ENCODE measurements at regions not wholly inside any gene's neighbourhood (a gene's known extent, or its start where the extent isn't known, plus 50 kb on each side); places are given as distances from the start of the nearest gene placed in this dataset.

DNA sequence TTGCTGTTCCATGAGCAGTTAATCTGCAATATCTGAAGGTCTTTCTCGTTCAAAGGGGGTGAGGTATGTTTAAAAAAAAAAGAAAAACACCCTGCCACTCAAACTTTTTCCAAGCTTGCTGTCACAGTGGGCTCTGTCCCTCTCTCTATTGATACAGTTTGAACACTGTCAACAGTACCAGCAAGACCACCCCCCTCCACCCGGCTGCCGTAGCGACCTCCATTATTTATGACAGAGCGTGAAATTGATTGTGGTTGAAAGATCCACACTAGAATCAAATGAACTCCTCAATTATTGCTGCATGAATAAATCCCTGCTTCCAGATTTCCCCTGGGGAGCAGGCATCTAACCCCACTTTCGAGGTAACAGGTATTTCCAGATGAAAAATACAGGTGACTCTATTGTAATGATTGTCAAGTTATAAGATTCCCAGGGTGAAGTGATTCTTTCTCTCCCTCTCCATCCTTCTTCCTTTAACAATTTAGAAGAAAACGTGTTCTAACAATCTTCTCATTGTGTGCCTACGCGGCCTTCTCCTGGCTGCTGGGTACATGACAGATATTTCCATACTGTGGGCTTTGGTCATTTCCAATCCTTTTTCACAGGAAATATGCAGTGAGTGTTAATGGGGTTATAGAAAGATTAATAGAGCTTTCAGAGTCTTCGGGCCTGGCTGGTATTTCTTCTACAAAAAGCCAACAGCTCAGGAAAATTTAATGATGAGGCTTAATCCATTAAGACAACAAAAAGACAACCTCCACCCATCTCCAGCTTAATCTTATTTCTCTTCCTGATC, 135.7 kb upstream of the C16orf82 start:
- BruUV-seq (replicated peaks) = no TSS peak
- ChIA-PET POLR2A (no interaction called here), RAD21 (ENCODE audit: low non-redundant PET in 1 of 2, low total read pairs in 2 of 2, uncharacterized antibody in 2 of 2, unreplicated experiment in 2 of 2) (no interaction called here), CTCF (no interaction called here)
- Histone ChIP-seq H3K36me3 (ENCODE audit: control insufficient read depth in 1 of 2, insufficient read depth in 2 of 2, low read length in 2 of 2) (no peaks in the 10 kb centered on the region), H3K9ac (ENCODE audit: low read length) (no peak overlapping the region), H3K27me3 (ENCODE audit: insufficient read depth, low read length) (peaks cover 17% of the 10 kb centered on the region; the same call in 1 of the 2 replicates), H2AFZ (ENCODE audit: low read depth, low read length, poor library complexity, severe bottlenecking) (no peak overlapping the region), H3K79me2 (ENCODE audit: insufficient read depth, low read length) (no peaks in the 10 kb centered on the region), H4K20me1 (ENCODE audit: insufficient read depth) (no peaks in the 10 kb centered on the region), H3K4me1 (ENCODE audit: control insufficient read depth in 1 of 2, insufficient read depth in 2 of 2, low read length in 2 of 2) (no peaks in the 10 kb centered on the region), H3K9me2 (ENCODE audit: insufficient read depth) (no peaks in the 10 kb centered on the region), H3K27ac (ENCODE audit: low read depth, low read length) (no peak overlapping the region), H3K9me3 (ENCODE audit: control insufficient read depth in 1 of 2, insufficient read depth in 1 of 2, low read depth in 1 of 2, low read length in 2 of 2) (no peaks in the 10 kb centered on the region), H3K4me3 (replicated peaks in 1 of 2; ENCODE audit: low read depth in 1 of 2, low read length in 2 of 2) (no peak overlapping the region), H3K4me2 (ENCODE audit: low read length) (no peak overlapping the region)
- intact Hi-C loops (cut with micrococcal nuclease) = no loop called here
- TF ChIP-seq MAX (IDR thresholded peaks at IDR 0.05) (no peak), SIN3A (IDR thresholded peaks at IDR 0.05; ENCODE audit: low read depth) (no peak), ZFX (IDR thresholded peaks at IDR 0.05) (no peak), ATF3 (IDR thresholded peaks at IDR 0.05) (no peak), ZNF274 (IDR thresholded peaks at IDR 0.05; ENCODE audit: low read depth, low read length) (no peak), REST (IDR thresholded peaks at IDR 0.05; ENCODE audit: low read depth) (no peak), FOSL1 (IDR thresholded peaks at IDR 0.05; ENCODE audit: low read depth) (no peak)
- no peak for ATAC-seq
- no peak for DNase-seq (ENCODE audit: low read depth, low spot score)
